Right lobe of liver (tissue), 6 donors: ENCODE measurements at regions not wholly inside any gene's neighbourhood (a gene's known extent, or its start where the extent isn't known, plus 50 kb on each side); places are given as distances from the start of the nearest gene placed in this dataset.

Source experiments
- ATAC-seq, 4 donors: fragments of 200-7000 bp; cut with Tn5 transposase; one replicate each; pipeline ENCODE4 v1.9.1; 2020; ENCODE audit warnings: mild to moderate bottlenecking in 4 of 4, moderate library complexity in 4 of 4
- DNase-seq, 3 donors: peaks; one replicate each; pipeline ENCODE4 v3.0.0-alpha.2; 2020
- H3K27ac ChIP-seq, 3 donors: fragments of 200-600 bp; one replicate each; pipeline ENCODE4 v1.8.0; 2022
- H3K27me3 ChIP-seq, 2 donors: fragments of 200-600 bp; one replicate each; pipeline ENCODE4 v1.8.0; 2022
- H3K36me3 ChIP-seq, 4 donors: fragments of 200-600 bp; sonication (generic) in 1 of 4; one replicate each; pipeline versions ENCODE4 v1.5.1 to v1.8.0; 2017 to 2022; ENCODE audit warnings: control low read depth in 1 of 4
- H3K4me1 ChIP-seq, 4 donors: fragments of 200-600 bp; sonication (generic) in 1 of 4; one replicate each; pipeline versions ENCODE4 v1.5.1 to v1.8.0; 2017 to 2022; ENCODE audit warnings: control low read depth in 1 of 4
- H3K4me3 ChIP-seq, 3 donors: fragments of 200-600 bp; one replicate each; pipeline ENCODE4 v1.8.0; 2022
- H3K9me3 ChIP-seq, 4 donors: fragments of 200-600 bp; sonication (generic) in 1 of 4; one replicate each; pipeline versions ENCODE4 v1.5.1 to v1.8.0; 2017 to 2022; ENCODE audit warnings: control low read depth in 1 of 4
- POLR2A ChIP-seq: fragments of 450-650 bp; IDR thresholded peaks from one replicate; pipeline ENCODE4 v1.6.1; 2017; ENCODE audit warnings: antibody characterized with exemption, mild to moderate bottlenecking
- WGBS: methylation state at CpG from one replicate; pipeline ENCODE4 v1.1.6; 2018; ENCODE audit warnings: low coverage, low lambda C conversion rate; ENCODE audit not compliant: insufficient coverage; ENCODE audit errors: missing lambda C conversion rate; 5-methylcytosine and 5-hydroxymethylcytosine counted together
- intact Hi-C, 2 donors: fragments of 100-400 bp; cut with DNase I; formaldehyde crosslinking; loops; one replicate each; pipeline versions ENCODE4 v1.11.2 to v1.14.1; 2022
- TF ChIP-seq, protein P1 (sequence below), 4 donors: fragments of 200-600 bp in 3 of 4; fragments of 450-650 bp in 1 of 4; IDR thresholded peaks; one replicate each; pipeline versions ENCODE4 v1.5.1 to v1.8.0; 2016 to 2022; ENCODE audit warnings: antibody characterized with exemption in 4 of 4, mild to moderate bottlenecking in 2 of 4
- donor health status: DM: no; HTN: yes; CAD: no.
- donor health status: DM: no; HTN: no; CAD: no.
- donor health status: DM: no; HTN: no; CAD: no.
- donor health status: DM: no; HTN: yes; CAD: no.
- donor health status: DM: no; HTN: yes; CAD: no.

DNA sequence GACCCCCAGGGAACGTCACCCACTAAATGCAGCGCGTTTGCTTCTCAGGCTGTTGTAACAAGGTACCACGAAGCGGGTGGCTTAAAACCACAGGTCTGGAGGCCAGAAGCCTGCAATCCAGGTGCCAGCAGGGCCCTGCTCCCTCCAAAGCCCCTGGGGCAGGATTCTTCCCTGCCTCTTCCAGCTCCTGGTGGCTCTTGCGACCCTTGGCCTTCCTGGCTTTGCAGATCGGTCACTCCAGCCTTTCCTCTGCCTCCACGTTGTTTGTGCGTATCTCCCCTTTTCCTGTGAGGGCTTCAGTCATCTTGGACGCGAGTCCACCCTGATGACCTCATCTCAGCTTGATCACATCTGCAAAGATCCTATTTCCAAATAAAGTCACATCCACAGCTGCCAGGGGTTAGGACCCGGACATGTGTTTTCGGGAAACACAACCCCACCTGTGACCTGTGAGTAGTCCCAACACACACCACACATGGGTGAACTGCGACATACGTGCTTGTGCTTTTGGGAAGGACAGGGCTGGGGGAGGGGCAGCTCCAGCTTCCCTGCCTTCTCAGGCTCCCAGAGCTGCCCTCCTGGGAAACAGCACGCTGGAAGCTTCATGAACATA, 114.5 kb upstream of the NCOR2 start:
- 23% methylated on average over 11 of the region's 16 CpGs for WGBS
- Histone ChIP-seq H3K36me3 (no peaks in the 10 kb centered on the region), H3K27ac (peak overlapping the region; percentile 85 to 95 (median 92)), H3K4me1 (peaks cover 0 to 53% (median 24%) of the 10 kb centered on the region in 4 donors), H3K9me3 (no peaks in the 10 kb centered on the region), H3K27me3 (no peaks in the 10 kb centered on the region), H3K4me3 (no peak overlapping the region)
- DNase-seq = peak in 1 of 3 donors; percentile 76
- ATAC-seq = peak in 3 of 4 donors; percentile 0 to 50 (median 7)
- TF ChIP-seq, protein P1, sequence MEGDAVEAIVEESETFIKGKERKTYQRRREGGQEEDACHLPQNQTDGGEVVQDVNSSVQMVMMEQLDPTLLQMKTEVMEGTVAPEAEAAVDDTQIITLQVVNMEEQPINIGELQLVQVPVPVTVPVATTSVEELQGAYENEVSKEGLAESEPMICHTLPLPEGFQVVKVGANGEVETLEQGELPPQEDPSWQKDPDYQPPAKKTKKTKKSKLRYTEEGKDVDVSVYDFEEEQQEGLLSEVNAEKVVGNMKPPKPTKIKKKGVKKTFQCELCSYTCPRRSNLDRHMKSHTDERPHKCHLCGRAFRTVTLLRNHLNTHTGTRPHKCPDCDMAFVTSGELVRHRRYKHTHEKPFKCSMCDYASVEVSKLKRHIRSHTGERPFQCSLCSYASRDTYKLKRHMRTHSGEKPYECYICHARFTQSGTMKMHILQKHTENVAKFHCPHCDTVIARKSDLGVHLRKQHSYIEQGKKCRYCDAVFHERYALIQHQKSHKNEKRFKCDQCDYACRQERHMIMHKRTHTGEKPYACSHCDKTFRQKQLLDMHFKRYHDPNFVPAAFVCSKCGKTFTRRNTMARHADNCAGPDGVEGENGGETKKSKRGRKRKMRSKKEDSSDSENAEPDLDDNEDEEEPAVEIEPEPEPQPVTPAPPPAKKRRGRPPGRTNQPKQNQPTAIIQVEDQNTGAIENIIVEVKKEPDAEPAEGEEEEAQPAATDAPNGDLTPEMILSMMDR (IDR thresholded peaks at IDR 0.05) = no peak
- TF ChIP-seq POLR2A = no peak
- intact Hi-C loops = loop anchor here in 1 of 2 donors (10.0 kb wide), 1 partner anchor 167 kb away; no protein-coding TSS in a partner anchor

DNA sequence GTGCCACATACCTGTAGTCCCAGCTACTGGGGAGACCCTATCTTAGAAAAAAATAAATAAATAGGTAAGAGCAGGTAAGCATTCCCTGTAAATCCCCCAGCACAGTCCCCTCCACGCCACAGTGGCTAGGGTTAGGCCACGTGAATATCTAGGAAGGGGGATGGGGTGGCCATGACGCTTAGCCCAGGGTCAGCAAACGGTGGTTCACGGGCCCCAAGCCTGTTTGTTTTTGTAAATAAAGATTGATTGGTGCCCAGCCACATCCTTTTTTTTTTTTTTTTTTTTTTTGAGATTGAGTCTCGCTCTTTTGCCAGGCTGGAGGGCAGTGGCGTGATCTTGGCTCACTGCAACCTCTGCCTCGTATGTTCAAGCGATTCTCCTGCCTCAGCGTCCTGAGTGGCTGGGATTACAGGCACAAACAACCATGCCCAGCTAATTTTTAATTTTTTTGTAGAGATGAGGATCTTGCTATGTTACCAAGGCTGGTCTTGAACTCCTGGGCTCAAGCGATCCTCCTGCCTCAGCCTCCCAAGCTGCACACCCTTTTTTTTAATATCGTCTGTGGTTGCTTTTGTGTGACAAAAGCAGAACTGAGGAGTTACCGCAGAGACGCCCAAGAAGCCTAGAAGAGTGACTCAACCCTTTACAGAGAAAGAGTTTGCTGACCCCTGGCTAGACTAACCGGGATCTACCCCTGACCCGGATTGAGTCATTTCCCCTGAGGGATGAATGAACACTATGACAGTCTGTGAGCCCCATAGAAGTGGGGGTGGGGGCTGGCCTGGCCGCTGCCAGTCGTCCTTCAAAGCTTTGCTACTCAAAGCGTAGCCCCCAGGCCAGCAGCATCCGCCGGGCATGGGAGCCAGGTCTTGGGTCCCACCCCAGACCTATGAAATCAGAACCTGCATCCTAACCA, 113.7 kb upstream of the NCOR2 start:
- 19% methylated on average over 16 of the region's 21 CpGs for WGBS
- DNase-seq = peak; percentile 80 to 85 (median 83)

DNA sequence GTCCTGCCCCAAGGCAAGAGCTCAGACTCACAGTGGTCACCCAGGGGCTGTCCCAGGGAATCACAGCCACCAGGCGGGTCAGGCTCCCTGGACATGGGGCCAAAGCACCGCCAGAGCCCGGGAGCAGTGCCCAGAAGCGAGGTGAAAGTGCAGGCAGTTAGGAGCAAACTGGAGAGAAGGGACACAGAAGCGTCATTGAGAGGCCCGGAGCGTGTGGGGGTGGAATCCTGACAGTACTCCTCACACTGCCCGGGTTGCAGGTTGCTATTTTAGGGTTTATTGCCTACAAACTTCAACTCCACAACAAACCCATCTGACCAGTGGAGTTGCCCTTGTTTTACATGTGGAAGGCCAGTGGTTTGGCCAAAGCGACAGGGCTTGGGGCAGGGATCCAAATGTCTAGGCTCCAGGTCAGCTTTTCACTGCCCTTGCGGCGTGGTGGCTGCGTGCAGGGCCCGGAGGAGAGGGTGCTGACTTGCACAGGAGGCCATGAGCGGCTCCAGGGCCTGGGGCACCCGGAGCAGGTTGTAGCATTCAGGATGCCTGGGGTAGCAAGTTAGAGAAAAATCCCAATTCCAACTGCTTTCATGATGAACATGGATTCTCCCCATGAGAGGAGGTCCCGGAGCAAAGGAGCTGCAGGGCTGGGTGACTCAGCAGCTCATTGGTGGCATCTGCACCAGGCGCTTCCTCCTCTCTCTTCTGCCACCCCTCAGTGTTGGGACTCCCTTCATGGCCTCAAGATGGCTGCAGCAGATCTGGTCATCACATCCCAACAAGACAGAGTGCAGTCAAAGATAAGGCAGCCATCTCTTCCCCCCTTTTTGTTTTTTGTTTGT, 112.3 kb upstream of the NCOR2 start:
- Histone ChIP-seq H3K27ac (peak overlapping the region; percentile 85 to 95 (median 92)), H3K9me3 (no peaks in the 10 kb centered on the region), H3K36me3 (no peaks in the 10 kb centered on the region), H3K4me3 (no peak overlapping the region), H3K4me1 (peaks cover 0 to 53% (median 24%) of the 10 kb centered on the region in 4 donors), H3K27me3 (no peaks in the 10 kb centered on the region)
- intact Hi-C loops = loop anchor here (10.0 kb wide), 2 partner anchors 105 to 165 kb away; no protein-coding TSS in a partner anchor
- ATAC-seq = peak; percentile 66 to 86 (median 81)
- WGBS = 8% methylated on average over 9 of the region's 17 CpGs
- TF ChIP-seq, protein P1 (IDR thresholded peaks at IDR 0.05) = peak in 2 of 4 donors; percentile 11 to 24
- TF ChIP-seq POLR2A = peak; percentile 65
- peak; percentile 92 to 97 (median 97) for DNase-seq

More for the DNA sequence above, 113.7 kb upstream of the NCOR2 start:
- H3K36me3 ChIP-seq = no peaks in the 10 kb centered on the region
- TF ChIP-seq POLR2A = no peak
- TF ChIP-seq, protein P1 (IDR thresholded peaks at IDR 0.05) = peak in 3 of 4 donors; percentile 5 to 20 (median 9)
- intact Hi-C loops = loop anchor here in 1 of 2 donors (10.0 kb wide), 1 partner anchor 166 kb away; no protein-coding TSS in a partner anchor
- H3K27me3 ChIP-seq = no peaks in the 10 kb centered on the region
- no peaks in the 10 kb centered on the region for H3K9me3 ChIP-seq
- H3K4me1 ChIP-seq = peaks cover 0 to 53% (median 24%) of the 10 kb centered on the region in 4 donors
- H3K27ac ChIP-seq = peak overlapping the region; percentile 85 to 95 (median 92)
- no peak overlapping the region for H3K4me3 ChIP-seq
- ATAC-seq = peak; percentile 56 to 73 (median 62)

DNA sequence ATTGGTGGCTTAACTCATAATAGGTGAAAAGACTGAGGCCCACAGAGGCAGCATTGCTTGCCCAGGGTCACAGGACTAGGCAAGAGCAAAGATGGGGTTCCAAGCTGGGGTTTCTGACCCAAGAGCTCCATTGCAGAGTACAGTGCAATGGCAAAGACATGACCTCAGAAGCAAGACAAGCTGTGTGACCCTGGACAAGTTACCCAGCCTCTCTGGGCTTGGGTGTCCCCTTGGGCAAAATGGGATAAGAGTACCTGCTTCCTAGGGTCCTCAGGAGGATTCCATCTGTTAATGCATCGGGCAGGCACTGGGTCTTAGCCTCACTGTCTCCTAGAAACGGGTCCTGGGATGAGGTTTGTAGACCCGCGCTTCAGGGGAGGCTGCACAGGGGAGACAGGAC, 111.6 kb upstream of the NCOR2 start:
- H3K4me3 ChIP-seq = no peak overlapping the region
- DNase-seq (no peak), ATAC-seq (no peak)
- no peak for TF ChIP-seq POLR2A
- TF ChIP-seq, protein P1 (IDR thresholded peaks at IDR 0.05) = no peak
- peaks cover 0 to 53% (median 24%) of the 10 kb centered on the region in 4 donors for H3K4me1 ChIP-seq
- peak overlapping the region in 2 of 3 donors; percentile 85 to 95 for H3K27ac ChIP-seq
- no peaks in the 10 kb centered on the region for H3K9me3 ChIP-seq
- no peaks in the 10 kb centered on the region for H3K36me3 ChIP-seq
- intact Hi-C loops = loop anchor here in 1 of 2 donors (10.0 kb wide), 1 partner anchor 104 kb away; no protein-coding TSS in a partner anchor
- H3K27me3 ChIP-seq = no peaks in the 10 kb centered on the region
- no CpG with 5 or more reads among the region's 4 CpGs for WGBS
